OCI-LY7 (cell line): ENCODE measurements at regions not wholly inside any gene's neighbourhood (a gene's known extent, or its start where the extent isn't known, plus 50 kb on each side); places are given as distances from the start of the nearest gene placed in this dataset.

Source experiments
- CTCF ChIP-seq: fragments of 200-600 bp; sonication (generic); conservative IDR thresholded peaks from 2 replicates; pipeline ENCODE4 v1.5.1; 2014; ENCODE audit warnings: mild to moderate bottlenecking, antibody characterized with exemption, low read length, moderate library complexity, mixed read lengths
- EZH2phosphoT487 ChIP-seq: fragments of 200-600 bp; sonication (generic); IDR thresholded peaks from 2 replicates; pipeline ENCODE4 v1.6.1; 2018; ENCODE audit warnings: low read depth, borderline replicate concordance, mild to moderate bottlenecking, mixed run types, antibody characterized with exemption, low read length, moderate library complexity, mixed read lengths

- TF ChIP-seq CTCF: no peak
- no peak for TF ChIP-seq EZH2phosphoT487
Observed at GRCh38 chr6:91198588-91199255, 611.9 kb upstream of the MAP3K7 start.
